ENCODE measurements at regions not wholly inside any gene's neighbourhood (a gene's known extent, or its start where the extent isn't known, plus 50 kb on each side); places are given as distances from the start of the nearest gene placed in this dataset.
"Not testable (repeated sequence)": the region's sequence is repeated elsewhere in the genome, so short reads cannot be mapped to it uniquely, and the experiment has no call there.

DNA sequence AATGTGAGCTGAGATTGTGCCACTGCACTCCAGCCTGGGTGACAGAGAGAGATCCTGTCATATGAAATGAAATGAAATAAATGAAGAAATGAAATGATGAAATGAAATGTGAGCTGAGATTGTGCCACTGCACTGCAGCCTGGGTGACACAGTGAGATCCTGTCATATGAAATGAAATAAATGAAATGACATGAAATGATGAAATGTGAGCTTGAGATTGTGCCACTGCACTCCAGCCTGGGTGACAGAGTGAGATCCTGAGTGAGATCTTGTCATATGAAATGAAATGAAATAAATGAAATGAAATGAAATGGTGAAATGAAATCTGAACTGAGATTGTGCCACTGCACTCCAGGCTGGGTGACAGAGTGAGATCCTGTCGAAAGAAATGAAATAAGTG is 58.2 kb upstream of the FAN1 start:
- not testable (repeated sequence) for DNase-seq
